Activated naive CD8-positive, alpha-beta T cell treated with anti-CD3 and anti-CD28 coated beads for 36 hours (primary cell): ENCODE measurements at regions not wholly inside any gene's neighbourhood (a gene's known extent, or its start where the extent isn't known, plus 50 kb on each side); places are given as distances from the start of the nearest gene placed in this dataset.

ENCODE experiments used
- DNase-seq: peaks from one replicate; pipeline ENCODE4 v3.0.0; 2021
- H3K27ac Mint-ChIP-seq: one replicate; pipeline ENCODE4 v1.8.0; 2022; ENCODE audit warnings: mild to moderate bottlenecking, moderate library complexity, mixed read lengths
- H3K27me3 Mint-ChIP-seq: one replicate; pipeline ENCODE4 v1.8.0; 2022; ENCODE audit warnings: mild to moderate bottlenecking, mixed read lengths
- H3K36me3 Mint-ChIP-seq: one replicate; pipeline ENCODE4 v1.8.0; 2021; ENCODE audit warnings: mild to moderate bottlenecking, mixed read lengths
- H3K4me1 Mint-ChIP-seq: one replicate; pipeline ENCODE4 v1.8.0; 2021; ENCODE audit warnings: mixed read lengths
- H3K4me3 Mint-ChIP-seq: one replicate; pipeline ENCODE4 v1.8.0; 2022; ENCODE audit warnings: mild to moderate bottlenecking, moderate library complexity, mixed read lengths
- H3K9me3 Mint-ChIP-seq: one replicate; pipeline ENCODE4 v1.8.0; 2022; ENCODE audit warnings: mixed read lengths

GRCh38 chr20:48541581-48542071 lies 286.2 kb downstream of the PREX1 start:
- peaks cover 14% of the 10 kb centered on the region for H3K27me3 Mint-ChIP-seq
- DNase-seq, result no peak
- H3K4me3 Mint-ChIP-seq, result no peak overlapping the region
- peaks cover 5% of the 10 kb centered on the region for H3K9me3 Mint-ChIP-seq
- H3K27ac Mint-ChIP-seq, result no peak overlapping the region
- no peaks in the 10 kb centered on the region for H3K36me3 Mint-ChIP-seq
- H3K4me1 Mint-ChIP-seq, result no peaks in the 10 kb centered on the region

- Mint-ChIP-seq H3K27me3 (peaks cover 9% of the 10 kb centered on the region), H3K9me3 (peaks cover 5% of the 10 kb centered on the region), H3K4me1 (no peaks in the 10 kb centered on the region), H3K4me3 (no peak overlapping the region), H3K27ac (no peak overlapping the region), H3K36me3 (no peaks in the 10 kb centered on the region)
- no peak for DNase-seq
Observed at GRCh38 chr20:48538856-48539255, 288.9 kb downstream of the PREX1 start.

- Mint-ChIP-seq H3K27ac (no peak overlapping the region), H3K36me3 (no peaks in the 10 kb centered on the region), H3K4me1 (no peaks in the 10 kb centered on the region), H3K27me3 (peaks cover 9% of the 10 kb centered on the region), H3K9me3 (peaks cover 5% of the 10 kb centered on the region), H3K4me3 (no peak overlapping the region)
- DNase-seq, result no peak
Observed at GRCh38 chr20:48538058-48538825, 289.6 kb downstream of the PREX1 start.

- H3K9me3 Mint-ChIP-seq, result no peaks in the 10 kb centered on the region
- no peaks in the 10 kb centered on the region for H3K27me3 Mint-ChIP-seq
- H3K27ac Mint-ChIP-seq, result no peak overlapping the region
Observed at GRCh38 chr20:48536206-48536605, 291.6 kb downstream of the PREX1 start.

GRCh38 chr20:48535556-48535955 lies 292.2 kb downstream of the PREX1 start:
- Mint-ChIP-seq H3K27me3 (peaks cover under 1% of the 10 kb centered on the region), H3K36me3 (no peaks in the 10 kb centered on the region), H3K27ac (no peak overlapping the region), H3K9me3 (no peaks in the 10 kb centered on the region), H3K4me1 (peaks cover 4% of the 10 kb centered on the region), H3K4me3 (no peak overlapping the region)
- DNase-seq, result no peak

More at GRCh38 chr20:48536206-48536605, 291.6 kb downstream of the PREX1 start:
- H3K36me3 Mint-ChIP-seq, result no peaks in the 10 kb centered on the region
- peaks cover 4% of the 10 kb centered on the region for H3K4me1 Mint-ChIP-seq
- no peak for DNase-seq
- H3K4me3 Mint-ChIP-seq, result no peak overlapping the region

GRCh38 chr20:48532028-48532427 lies 295.8 kb downstream of the PREX1 start:
- H3K27ac Mint-ChIP-seq, result no peak overlapping the region
- H3K9me3 Mint-ChIP-seq, result no peaks in the 10 kb centered on the region
- no peak for DNase-seq
- peaks cover 4% of the 10 kb centered on the region for H3K4me1 Mint-ChIP-seq
- peaks cover 5% of the 10 kb centered on the region for H3K27me3 Mint-ChIP-seq
- H3K4me3 Mint-ChIP-seq, result no peak overlapping the region
- no peaks in the 10 kb centered on the region for H3K36me3 Mint-ChIP-seq

- Mint-ChIP-seq H3K36me3 (no peaks in the 10 kb centered on the region), H3K4me1 (peaks cover 4% of the 10 kb centered on the region), H3K9me3 (no peaks in the 10 kb centered on the region), H3K27me3 (peaks cover 5% of the 10 kb centered on the region), H3K27ac (no peak overlapping the region), H3K4me3 (no peak overlapping the region)
- DNase-seq, result no peak
Observed at GRCh38 chr20:48531505-48531904, 296.3 kb downstream of the PREX1 start.

- DNase-seq, result no peak
- Mint-ChIP-seq H3K27me3 (peaks cover 5% of the 10 kb centered on the region), H3K4me1 (peaks cover 4% of the 10 kb centered on the region), H3K9me3 (no peaks in the 10 kb centered on the region), H3K36me3 (no peaks in the 10 kb centered on the region), H3K27ac (no peak overlapping the region), H3K4me3 (no peak overlapping the region)
Observed at GRCh38 chr20:48530957-48531356, 296.8 kb downstream of the PREX1 start.

- Mint-ChIP-seq H3K27ac (no peak overlapping the region), H3K36me3 (no peaks in the 10 kb centered on the region)
Observed at GRCh38 chr20:48528346-48528745, 299.5 kb downstream of the PREX1 start.

GRCh38 chr20:48527771-48528170 lies 300.0 kb downstream of the PREX1 start:
- Mint-ChIP-seq H3K27me3 (peaks cover 17% of the 10 kb centered on the region), H3K9me3 (no peaks in the 10 kb centered on the region), H3K36me3 (no peaks in the 10 kb centered on the region), H3K4me3 (no peak overlapping the region), H3K27ac (no peak overlapping the region), H3K4me1 (peaks cover 4% of the 10 kb centered on the region)
- DNase-seq, result no peak

More at GRCh38 chr20:48528346-48528745, 299.5 kb downstream of the PREX1 start:
- Mint-ChIP-seq H3K9me3 (no peaks in the 10 kb centered on the region), H3K4me1 (peaks cover 4% of the 10 kb centered on the region), H3K4me3 (no peak overlapping the region), H3K27me3 (peaks cover 14% of the 10 kb centered on the region)
- DNase-seq, result no peak

GRCh38 chr20:48526936-48527335 lies 300.9 kb downstream of the PREX1 start:
- H3K36me3 Mint-ChIP-seq, result no peaks in the 10 kb centered on the region
- no peak for DNase-seq
- H3K4me1 Mint-ChIP-seq, result peaks cover 4% of the 10 kb centered on the region
- H3K27me3 Mint-ChIP-seq, result peaks cover 17% of the 10 kb centered on the region
- H3K9me3 Mint-ChIP-seq, result no peaks in the 10 kb centered on the region
- no peak overlapping the region for H3K27ac Mint-ChIP-seq
- H3K4me3 Mint-ChIP-seq, result no peak overlapping the region

GRCh38 chr20:48525400-48525799 lies 302.4 kb downstream of the PREX1 start:
- peaks cover 15% of the 10 kb centered on the region for H3K27me3 Mint-ChIP-seq
- no peaks in the 10 kb centered on the region for H3K9me3 Mint-ChIP-seq
- no peaks in the 10 kb centered on the region for H3K36me3 Mint-ChIP-seq
- H3K4me3 Mint-ChIP-seq, result no peak overlapping the region
- H3K4me1 Mint-ChIP-seq, result no peaks in the 10 kb centered on the region
- DNase-seq, result no peak
- no peak overlapping the region for H3K27ac Mint-ChIP-seq

- H3K27ac Mint-ChIP-seq, result no peak overlapping the region
- no peaks in the 10 kb centered on the region for H3K9me3 Mint-ChIP-seq
- H3K27me3 Mint-ChIP-seq, result peaks cover 13% of the 10 kb centered on the region
- no peak for DNase-seq
- no peaks in the 10 kb centered on the region for H3K4me1 Mint-ChIP-seq
- H3K36me3 Mint-ChIP-seq, result no peaks in the 10 kb centered on the region
- no peak overlapping the region for H3K4me3 Mint-ChIP-seq
Observed at GRCh38 chr20:48524582-48524981, 303.2 kb downstream of the PREX1 start.

- no peaks in the 10 kb centered on the region for H3K9me3 Mint-ChIP-seq
- DNase-seq, result no peak
- H3K27me3 Mint-ChIP-seq, result peaks cover 13% of the 10 kb centered on the region
- H3K27ac Mint-ChIP-seq, result no peak overlapping the region
- no peaks in the 10 kb centered on the region for H3K4me1 Mint-ChIP-seq
- H3K36me3 Mint-ChIP-seq, result no peaks in the 10 kb centered on the region
- no peak overlapping the region for H3K4me3 Mint-ChIP-seq
Observed at GRCh38 chr20:48523191-48523995, 304.4 kb downstream of the PREX1 start.

GRCh38 chr20:48521121-48521520 lies 306.7 kb downstream of the PREX1 start:
- H3K27me3 Mint-ChIP-seq, result peaks cover 15% of the 10 kb centered on the region
- H3K4me1 Mint-ChIP-seq, result no peaks in the 10 kb centered on the region
- H3K4me3 Mint-ChIP-seq, result no peak overlapping the region
- no peaks in the 10 kb centered on the region for H3K9me3 Mint-ChIP-seq
- H3K36me3 Mint-ChIP-seq, result no peaks in the 10 kb centered on the region
- DNase-seq, result no peak
- no peak overlapping the region for H3K27ac Mint-ChIP-seq
